ENCODE measurements at regions not wholly inside any gene's neighbourhood (a gene's known extent, or its start where the extent isn't known, plus 50 kb on each side); places are given as distances from the start of the nearest gene placed in this dataset.

- DNase-seq = no peak
- no peaks in the 10 kb centered on the region for H3K36me3 ChIP-seq (replicated peaks in 1 of 2; ENCODE audit: control insufficient read depth in 1 of 2, insufficient read depth in 2 of 2, low read length in 2 of 2)
- no peak overlapping the region for H2AFZ ChIP-seq (ENCODE audit: insufficient read depth, low read depth, low read length, poor library complexity, severe bottlenecking)
- Mint-ChIP-seq H3K36me3 (peaks cover 0 to 4% of the 10 kb centered on the region in 2 donors), H3K9me3 (peaks cover 0 to 5% (median 2%) of the 10 kb centered on the region in 7 donors), H3K4me1 (peaks cover 12% of the 10 kb centered on the region), H3K4me3 (no peak overlapping the region), H3K27ac (no peak overlapping the region), H3K27me3 (ENCODE audit: low read depth in 3 of 3) (peaks cover 1 to 3% (median 2%) of the 10 kb centered on the region in 3 donors)
- no peaks in the 10 kb centered on the region for H3K27me3 ChIP-seq (ENCODE audit: control insufficient read depth in 2 of 2, insufficient read depth in 2 of 2, low read length in 2 of 2)
- H4K20me1 ChIP-seq (ENCODE audit: insufficient read depth, low read length) = no peaks in the 10 kb centered on the region
- no peak for TF ChIP-seq CTCF (IDR thresholded peaks at IDR 0.05)
- 100% methylated on average over 2 of the region's 5 CpGs for WGBS (ENCODE audit: insufficient coverage)
- no peak overlapping the region for H3K4me2 ChIP-seq (replicated peaks; ENCODE audit: extremely low read depth, low read length, poor library complexity, severe bottlenecking)
- H3K4me1 ChIP-seq (ENCODE audit: control insufficient read depth in 1 of 2, insufficient read depth in 2 of 2, low read length in 2 of 2) = peaks cover 0 to 5% of the 10 kb centered on the region in 2 donors
- H3K9me3 ChIP-seq (replicated peaks in 1 of 2; ENCODE audit: control insufficient read depth in 1 of 2, insufficient read depth in 1 of 2, low read length in 2 of 2) = no peaks in the 10 kb centered on the region
- intact Hi-C loops (cut with micrococcal nuclease) = no loop called here
- no peak overlapping the region for H3K9ac ChIP-seq (ENCODE audit: insufficient read depth, low read length, poor library complexity, severe bottlenecking)
- H3K27ac ChIP-seq (ENCODE audit: low read depth in 1 of 2, low read length in 2 of 2) = no peak overlapping the region
- no peaks in the 10 kb centered on the region for H3K79me2 ChIP-seq (ENCODE audit: insufficient read depth, low read length)
- H3K4me3 ChIP-seq (replicated peaks in 1 of 3; ENCODE audit: low read depth in 2 of 3, low read length in 3 of 3) = no peak overlapping the region
These were observed 106.3 kb upstream of the LY86 start for GRCh38 chr6:6482256-6482655.

- no peaks in the 10 kb centered on the region for H3K79me2 ChIP-seq (ENCODE audit: insufficient read depth, low read length)
These were observed 105.4 kb upstream of the LY86 start for GRCh38 chr6:6483168-6483567.

More at GRCh38 chr6:6483168-6483567, 105.4 kb upstream of the LY86 start:
- WGBS (ENCODE audit: insufficient coverage) = no CpG with 5 or more reads among the region's 2 CpGs
- no peak for DNase-seq
- H3K36me3 Mint-ChIP-seq = peaks cover 0 to 4% of the 10 kb centered on the region in 2 donors
- peaks cover 0 to 5% (median 2%) of the 10 kb centered on the region in 7 donors for H3K9me3 Mint-ChIP-seq
- no peak overlapping the region for H3K9ac ChIP-seq (ENCODE audit: insufficient read depth, low read length, poor library complexity, severe bottlenecking)
- H3K27ac ChIP-seq (ENCODE audit: low read depth in 1 of 2, low read length in 2 of 2) = no peak overlapping the region
- no peak for TF ChIP-seq CTCF (IDR thresholded peaks at IDR 0.05)
- H3K27me3 ChIP-seq (ENCODE audit: control insufficient read depth in 2 of 2, insufficient read depth in 2 of 2, low read length in 2 of 2) = no peaks in the 10 kb centered on the region
- H3K4me1 Mint-ChIP-seq = peaks cover 9% of the 10 kb centered on the region
- no peaks in the 10 kb centered on the region for H3K36me3 ChIP-seq (replicated peaks in 1 of 2; ENCODE audit: control insufficient read depth in 1 of 2, insufficient read depth in 2 of 2, low read length in 2 of 2)
- no peak overlapping the region for H3K4me3 Mint-ChIP-seq
- intact Hi-C loops (cut with micrococcal nuclease) = no loop called here
- H2AFZ ChIP-seq (ENCODE audit: insufficient read depth, low read depth, low read length, poor library complexity, severe bottlenecking) = no peak overlapping the region
- H4K20me1 ChIP-seq (ENCODE audit: insufficient read depth, low read length) = no peaks in the 10 kb centered on the region
- no peak overlapping the region for H3K4me3 ChIP-seq (replicated peaks in 1 of 3; ENCODE audit: low read depth in 2 of 3, low read length in 3 of 3)
- no peaks in the 10 kb centered on the region for H3K4me1 ChIP-seq (ENCODE audit: control insufficient read depth in 1 of 2, insufficient read depth in 2 of 2, low read length in 2 of 2)
- no peaks in the 10 kb centered on the region for H3K9me3 ChIP-seq (replicated peaks in 1 of 2; ENCODE audit: control insufficient read depth in 1 of 2, insufficient read depth in 1 of 2, low read length in 2 of 2)
- H3K4me2 ChIP-seq (replicated peaks; ENCODE audit: extremely low read depth, low read length, poor library complexity, severe bottlenecking) = no peak overlapping the region
- H3K27ac Mint-ChIP-seq = no peak overlapping the region
- peaks cover 2 to 3% (median 3%) of the 10 kb centered on the region in 3 donors for H3K27me3 Mint-ChIP-seq (ENCODE audit: low read depth in 3 of 3)

Measured in CD14-positive monocyte (primary cell).